Adrenal gland (tissue), 5 donors: ENCODE measurements at regions not wholly inside any gene's neighbourhood (a gene's known extent, or its start where the extent isn't known, plus 50 kb on each side); places are given as distances from the start of the nearest gene placed in this dataset.

Source experiments
- CTCF ChIP-seq, 6 experiments: fragments of 450-650 bp in 4 of 6; fragments of 200-600 bp in 2 of 6; sonication (generic) in 1 of 6; IDR thresholded peaks; 1 replicate in 5 of 6; 2 replicates in 1 of 6; pipeline versions ENCODE4 v1.5.1 to v1.8.0; 2016 to 2021; ENCODE audit warnings: antibody characterized with exemption in 6 of 6, mild to moderate bottlenecking in 2 of 6, moderate library complexity in 1 of 6
- POLR2A ChIP-seq, 2 donors: fragments of 450-650 bp; IDR thresholded peaks; one replicate each; pipeline ENCODE4 v1.6.1; 2017; ENCODE audit warnings: antibody characterized with exemption in 2 of 2, mild to moderate bottlenecking in 2 of 2, moderate library complexity in 1 of 2
- donor health status: DM: no; HTN: no; CAD: no.

- TF ChIP-seq CTCF (IDR thresholded peaks at IDR 0.05) (no peak), POLR2A (IDR thresholded peaks at IDR 0.05) (no peak)
Measured at GRCh38 chr12:46549527-46550265, 177.1 kb upstream of the SLC38A2 start.
